ENCODE measurements at regions not wholly inside any gene's neighbourhood (a gene's known extent, or its start where the extent isn't known, plus 50 kb on each side); places are given as distances from the start of the nearest gene placed in this dataset.

DNA sequence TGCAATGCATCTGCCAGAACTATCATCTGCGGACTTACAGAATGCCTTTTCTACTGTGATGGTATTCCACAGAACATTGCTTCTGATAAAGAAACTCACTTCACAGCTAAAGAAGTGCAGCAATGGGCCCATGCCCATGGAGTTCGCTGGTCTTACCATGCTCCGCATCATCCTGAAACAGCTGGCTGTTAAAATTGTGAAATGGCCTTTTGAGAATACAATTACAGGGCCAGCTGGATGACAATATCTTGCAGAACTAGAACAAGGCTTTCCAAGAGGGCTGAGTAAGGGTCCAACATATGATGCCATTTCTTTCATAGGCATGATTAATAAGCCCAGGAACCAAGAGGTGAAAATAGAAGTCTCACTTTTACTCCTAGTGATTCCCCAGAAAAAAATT lies 104.1 kb upstream of the ADCY1 start:
- TF ChIP-seq, protein P1, sequence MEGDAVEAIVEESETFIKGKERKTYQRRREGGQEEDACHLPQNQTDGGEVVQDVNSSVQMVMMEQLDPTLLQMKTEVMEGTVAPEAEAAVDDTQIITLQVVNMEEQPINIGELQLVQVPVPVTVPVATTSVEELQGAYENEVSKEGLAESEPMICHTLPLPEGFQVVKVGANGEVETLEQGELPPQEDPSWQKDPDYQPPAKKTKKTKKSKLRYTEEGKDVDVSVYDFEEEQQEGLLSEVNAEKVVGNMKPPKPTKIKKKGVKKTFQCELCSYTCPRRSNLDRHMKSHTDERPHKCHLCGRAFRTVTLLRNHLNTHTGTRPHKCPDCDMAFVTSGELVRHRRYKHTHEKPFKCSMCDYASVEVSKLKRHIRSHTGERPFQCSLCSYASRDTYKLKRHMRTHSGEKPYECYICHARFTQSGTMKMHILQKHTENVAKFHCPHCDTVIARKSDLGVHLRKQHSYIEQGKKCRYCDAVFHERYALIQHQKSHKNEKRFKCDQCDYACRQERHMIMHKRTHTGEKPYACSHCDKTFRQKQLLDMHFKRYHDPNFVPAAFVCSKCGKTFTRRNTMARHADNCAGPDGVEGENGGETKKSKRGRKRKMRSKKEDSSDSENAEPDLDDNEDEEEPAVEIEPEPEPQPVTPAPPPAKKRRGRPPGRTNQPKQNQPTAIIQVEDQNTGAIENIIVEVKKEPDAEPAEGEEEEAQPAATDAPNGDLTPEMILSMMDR (IDR thresholded peaks at IDR 0.05) = no peak
- no peak for TF ChIP-seq POLR2A (IDR thresholded peaks at IDR 0.05)

Measured in ovary (tissue), 3 donors.